GM23338 (cell line): ENCODE measurements at regions not wholly inside any gene's neighbourhood (a gene's known extent, or its start where the extent isn't known, plus 50 kb on each side); places are given as distances from the start of the nearest gene placed in this dataset.

Experiments
- ATAC-seq: fragments of 200-7000 bp; cut with Tn5 transposase; 3 replicates; pipeline ENCODE4 v1.9.1; 2020
- DNase-seq: peaks from one replicate; pipeline ENCODE4 v3.0.0-alpha.2; 2015; ENCODE audit warnings: low spot score
- H2AFZ ChIP-seq: fragments of 200-600 bp; sonication (generic); 2 replicates; pipeline ENCODE4 v1.8.0; 2016; ENCODE audit warnings: antibody characterized with exemption, mild to moderate bottlenecking, moderate library complexity
- H3F3A ChIP-seq: fragments of 200-600 bp; sonication (generic); replicated peaks from 2 replicates; pipeline ENCODE4 v1.8.0; 2017; ENCODE audit warnings: antibody characterized with exemption, mixed run types, low read depth
- H3K27ac ChIP-seq: fragments of 200-600 bp; sonication (generic); 2 replicates; pipeline ENCODE4 v1.6.1; 2016; ENCODE audit warnings: low read depth
- H3K27me3 ChIP-seq: fragments of 200-600 bp; sonication (generic); 2 replicates; pipeline ENCODE4 v1.8.0; 2016; ENCODE audit warnings: mild to moderate bottlenecking, mixed run types, moderate library complexity; ENCODE audit not compliant: insufficient read depth
- H3K36me3 ChIP-seq: fragments of 200-600 bp; sonication (generic); 2 replicates; pipeline ENCODE4 v1.8.0; 2016; ENCODE audit warnings: mild to moderate bottlenecking; ENCODE audit not compliant: insufficient read depth
- H3K4me1 ChIP-seq: fragments of 200-600 bp; sonication (generic); 2 replicates; pipeline ENCODE4 v1.8.0; 2016; ENCODE audit warnings: mild to moderate bottlenecking, moderate library complexity; ENCODE audit not compliant: insufficient read depth
- H3K4me2 ChIP-seq: fragments of 200-600 bp; sonication (generic); 2 replicates; pipeline ENCODE4 v1.7.1; 2017; ENCODE audit warnings: mixed run types
- H3K4me3 ChIP-seq: fragments of 200-600 bp; sonication (generic); 2 replicates; pipeline ENCODE4 v1.6.1; 2016; ENCODE audit warnings: mixed run types
- H3K79me2 ChIP-seq: fragments of 200-600 bp; sonication (generic); replicated peaks from 2 replicates; pipeline ENCODE4 v1.8.0; 2017; ENCODE audit warnings: mild to moderate bottlenecking; ENCODE audit not compliant: insufficient read depth
- H3K9me2 ChIP-seq: fragments of 200-600 bp; sonication (generic); 2 replicates; pipeline ENCODE4 v1.8.0; 2017; ENCODE audit not compliant: insufficient read depth
- H4K20me1 ChIP-seq: fragments of 200-600 bp; sonication (generic); replicated peaks from 2 replicates; pipeline ENCODE4 v1.8.0; 2017; ENCODE audit warnings: mild to moderate bottlenecking; ENCODE audit not compliant: insufficient read depth
- H3K27ac Mint-ChIP-seq: 2 replicates; pipeline ENCODE4 v1.8.0; 2020; ENCODE audit warnings: inconsistent platforms, mild to moderate bottlenecking, moderate library complexity, mixed read lengths
- H3K27me3 Mint-ChIP-seq: 3 replicates; pipeline ENCODE4 v1.8.0; 2022; ENCODE audit warnings: low read depth, mild to moderate bottlenecking, moderate library complexity, mixed read lengths, inconsistent platforms; ENCODE audit not compliant: insufficient read depth, poor library complexity
- H3K36me3 Mint-ChIP-seq: 3 replicates; pipeline ENCODE4 v1.8.0; 2021; ENCODE audit warnings: low read depth, mild to moderate bottlenecking, inconsistent platforms, moderate library complexity, mixed read lengths
- H3K4me1 Mint-ChIP-seq: 3 replicates; pipeline ENCODE4 v1.8.0; 2020; ENCODE audit warnings: mild to moderate bottlenecking, inconsistent platforms, mixed read lengths
- H3K4me3 Mint-ChIP-seq: 3 replicates; pipeline ENCODE4 v1.8.0; 2021; ENCODE audit warnings: moderate library complexity, mild to moderate bottlenecking, inconsistent platforms, mixed read lengths
- H3K9me3 Mint-ChIP-seq: 3 replicates; pipeline ENCODE4 v1.8.0; 2020; ENCODE audit warnings: moderate library complexity, mild to moderate bottlenecking, inconsistent platforms, mixed read lengths
- CREB1 ChIP-seq: fragments of 250-450 bp; sonication (Bioruptor Pico); IDR thresholded peaks from 2 replicates; pipeline ENCODE4 v1.5.0; 2020; ENCODE audit warnings: low read depth, mild to moderate bottlenecking, moderate library complexity
- JUNB ChIP-seq: IDR thresholded peaks from one replicate; pipeline ENCODE4 v1.6.1; 2016; ENCODE audit warnings: antibody characterized with exemption; ENCODE audit not compliant: unreplicated experiment
- NANOG ChIP-seq: IDR thresholded peaks from 2 replicates; pipeline ENCODE4 v1.6.1; 2016; ENCODE audit warnings: antibody characterized with exemption, borderline replicate concordance
- STAT1 ChIP-seq: IDR thresholded peaks from one replicate; pipeline ENCODE4 v1.6.1; 2016; ENCODE audit warnings: antibody characterized with exemption; ENCODE audit not compliant: unreplicated experiment
- ZNF114 ChIP-seq: fragments of 250-450 bp; sonication (Bioruptor Pico); IDR thresholded peaks from 2 replicates; pipeline ENCODE4 v1.5.0; 2020; ENCODE audit warnings: mild to moderate bottlenecking, moderate library complexity
- ZNF331 ChIP-seq: fragments of 250-450 bp; sonication (Bioruptor Pico); IDR thresholded peaks from 2 replicates; pipeline ENCODE4 v1.5.0; 2020; ENCODE audit warnings: low read depth, mild to moderate bottlenecking, moderate library complexity
- TF ChIP-seq, protein P1 (sequence below): fragments of 250-450 bp; sonication (Bioruptor Pico); IDR thresholded peaks from 2 replicates; pipeline ENCODE4 v1.5.0; 2020; ENCODE audit warnings: mild to moderate bottlenecking, moderate library complexity
- TF ChIP-seq, protein P2 (sequence below): IDR thresholded peaks from 2 replicates; pipeline ENCODE4 v1.6.1; 2016; ENCODE audit warnings: antibody characterized with exemption
- TF ChIP-seq, protein P3 (sequence below), 2 experiments: fragments of 200-600 bp in 1 of 2; sonication (generic) in 1 of 2; conservative IDR thresholded peaks; 2 replicates each; pipeline versions ENCODE4 v1.5.1 to v1.6.1; 2016 to 2017; ENCODE audit warnings: antibody characterized with exemption in 2 of 2, low read depth in 2 of 2, mild to moderate bottlenecking in 2 of 2, moderate library complexity in 1 of 2
- TF ChIP-seq, protein P4 (sequence below): IDR thresholded peaks from one replicate; pipeline ENCODE4 v1.6.1; 2018; ENCODE audit warnings: antibody characterized with exemption; ENCODE audit not compliant: unreplicated experiment

DNA sequence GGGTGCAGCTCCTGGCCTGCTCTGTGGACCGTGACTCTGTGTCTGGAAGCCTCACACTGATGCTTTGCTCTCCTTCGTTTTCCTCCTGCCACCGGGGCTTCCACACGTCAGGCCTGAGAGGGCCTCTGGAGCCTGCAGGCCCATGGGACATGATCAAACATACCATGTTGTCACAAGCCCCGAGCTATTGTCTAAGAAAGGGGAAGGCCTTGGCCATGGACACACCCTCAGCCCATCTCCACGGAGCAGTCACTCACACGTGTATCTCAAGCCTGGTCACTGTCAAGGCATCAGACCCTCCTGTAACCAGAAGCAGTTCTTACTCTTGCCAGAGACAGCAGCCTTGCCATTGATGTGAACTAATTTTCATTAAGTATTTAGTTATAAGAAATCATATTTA lies 814.1 kb upstream of the SALL3 start (continued):
- TF ChIP-seq, protein P1, sequence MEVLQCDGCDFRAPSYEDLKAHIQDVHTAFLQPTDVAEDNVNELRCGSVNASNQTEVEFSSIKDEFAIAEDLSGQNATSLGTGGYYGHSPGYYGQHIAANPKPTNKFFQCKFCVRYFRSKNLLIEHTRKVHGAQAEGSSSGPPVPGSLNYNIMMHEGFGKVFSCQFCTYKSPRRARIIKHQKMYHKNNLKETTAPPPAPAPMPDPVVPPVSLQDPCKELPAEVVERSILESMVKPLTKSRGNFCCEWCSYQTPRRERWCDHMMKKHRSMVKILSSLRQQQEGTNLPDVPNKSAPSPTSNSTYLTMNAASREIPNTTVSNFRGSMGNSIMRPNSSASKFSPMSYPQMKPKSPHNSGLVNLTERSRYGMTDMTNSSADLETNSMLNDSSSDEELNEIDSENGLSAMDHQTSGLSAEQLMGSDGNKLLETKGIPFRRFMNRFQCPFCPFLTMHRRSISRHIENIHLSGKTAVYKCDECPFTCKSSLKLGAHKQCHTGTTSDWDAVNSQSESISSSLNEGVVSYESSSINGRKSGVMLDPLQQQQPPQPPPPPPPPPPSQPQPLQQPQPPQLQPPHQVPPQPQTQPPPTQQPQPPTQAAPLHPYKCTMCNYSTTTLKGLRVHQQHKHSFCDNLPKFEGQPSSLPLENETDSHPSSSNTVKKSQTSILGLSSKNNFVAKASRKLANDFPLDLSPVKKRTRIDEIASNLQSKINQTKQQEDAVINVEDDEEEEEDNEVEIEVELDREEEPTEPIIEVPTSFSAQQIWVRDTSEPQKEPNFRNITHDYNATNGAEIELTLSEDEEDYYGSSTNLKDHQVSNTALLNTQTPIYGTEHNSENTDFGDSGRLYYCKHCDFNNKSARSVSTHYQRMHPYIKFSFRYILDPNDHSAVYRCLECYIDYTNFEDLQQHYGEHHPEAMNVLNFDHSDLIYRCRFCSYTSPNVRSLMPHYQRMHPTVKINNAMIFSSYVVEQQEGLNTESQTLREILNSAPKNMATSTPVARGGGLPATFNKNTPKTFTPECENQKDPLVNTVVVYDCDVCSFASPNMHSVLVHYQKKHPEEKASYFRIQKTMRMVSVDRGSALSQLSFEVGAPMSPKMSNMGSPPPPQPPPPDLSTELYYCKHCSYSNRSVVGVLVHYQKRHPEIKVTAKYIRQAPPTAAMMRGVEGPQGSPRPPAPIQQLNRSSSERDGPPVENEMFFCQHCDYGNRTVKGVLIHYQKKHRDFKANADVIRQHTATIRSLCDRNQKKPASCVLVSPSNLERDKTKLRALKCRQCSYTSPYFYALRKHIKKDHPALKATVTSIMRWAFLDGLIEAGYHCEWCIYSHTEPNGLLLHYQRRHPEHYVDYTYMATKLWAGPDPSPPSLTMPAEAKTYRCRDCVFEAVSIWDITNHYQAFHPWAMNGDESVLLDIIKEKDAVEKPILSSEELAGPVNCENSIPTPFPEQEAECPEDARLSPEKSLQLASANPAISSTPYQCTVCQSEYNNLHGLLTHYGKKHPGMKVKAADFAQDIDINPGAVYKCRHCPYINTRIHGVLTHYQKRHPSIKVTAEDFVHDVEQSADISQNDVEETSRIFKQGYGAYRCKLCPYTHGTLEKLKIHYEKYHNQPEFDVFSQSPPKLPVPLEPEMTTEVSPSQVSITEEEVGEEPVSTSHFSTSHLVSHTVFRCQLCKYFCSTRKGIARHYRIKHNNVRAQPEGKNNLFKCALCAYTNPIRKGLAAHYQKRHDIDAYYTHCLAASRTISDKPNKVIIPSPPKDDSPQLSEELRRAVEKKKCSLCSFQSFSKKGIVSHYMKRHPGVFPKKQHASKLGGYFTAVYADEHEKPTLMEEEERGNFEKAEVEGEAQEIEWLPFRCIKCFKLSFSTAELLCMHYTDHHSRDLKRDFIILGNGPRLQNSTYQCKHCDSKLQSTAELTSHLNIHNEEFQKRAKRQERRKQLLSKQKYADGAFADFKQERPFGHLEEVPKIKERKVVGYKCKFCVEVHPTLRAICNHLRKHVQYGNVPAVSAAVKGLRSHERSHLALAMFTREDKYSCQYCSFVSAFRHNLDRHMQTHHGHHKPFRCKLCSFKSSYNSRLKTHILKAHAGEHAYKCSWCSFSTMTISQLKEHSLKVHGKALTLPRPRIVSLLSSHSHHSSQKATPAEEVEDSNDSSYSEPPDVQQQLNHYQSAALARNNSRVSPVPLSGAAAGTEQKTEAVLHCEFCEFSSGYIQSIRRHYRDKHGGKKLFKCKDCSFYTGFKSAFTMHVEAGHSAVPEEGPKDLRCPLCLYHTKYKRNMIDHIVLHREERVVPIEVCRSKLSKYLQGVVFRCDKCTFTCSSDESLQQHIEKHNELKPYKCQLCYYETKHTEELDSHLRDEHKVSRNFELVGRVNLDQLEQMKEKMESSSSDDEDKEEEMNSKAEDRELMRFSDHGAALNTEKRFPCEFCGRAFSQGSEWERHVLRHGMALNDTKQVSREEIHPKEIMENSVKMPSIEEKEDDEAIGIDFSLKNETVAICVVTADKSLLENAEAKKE (CRISPR knock-in tag), result no peak
- no peak for TF ChIP-seq ZNF331 (CRISPR knock-in tag)
- no peak for TF ChIP-seq NANOG
- TF ChIP-seq, protein P2, sequence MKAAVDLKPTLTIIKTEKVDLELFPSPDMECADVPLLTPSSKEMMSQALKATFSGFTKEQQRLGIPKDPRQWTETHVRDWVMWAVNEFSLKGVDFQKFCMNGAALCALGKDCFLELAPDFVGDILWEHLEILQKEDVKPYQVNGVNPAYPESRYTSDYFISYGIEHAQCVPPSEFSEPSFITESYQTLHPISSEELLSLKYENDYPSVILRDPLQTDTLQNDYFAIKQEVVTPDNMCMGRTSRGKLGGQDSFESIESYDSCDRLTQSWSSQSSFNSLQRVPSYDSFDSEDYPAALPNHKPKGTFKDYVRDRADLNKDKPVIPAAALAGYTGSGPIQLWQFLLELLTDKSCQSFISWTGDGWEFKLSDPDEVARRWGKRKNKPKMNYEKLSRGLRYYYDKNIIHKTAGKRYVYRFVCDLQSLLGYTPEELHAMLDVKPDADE, result no peak
- TF ChIP-seq STAT1, result no peak
- no peak for TF ChIP-seq ZNF114

DNA sequence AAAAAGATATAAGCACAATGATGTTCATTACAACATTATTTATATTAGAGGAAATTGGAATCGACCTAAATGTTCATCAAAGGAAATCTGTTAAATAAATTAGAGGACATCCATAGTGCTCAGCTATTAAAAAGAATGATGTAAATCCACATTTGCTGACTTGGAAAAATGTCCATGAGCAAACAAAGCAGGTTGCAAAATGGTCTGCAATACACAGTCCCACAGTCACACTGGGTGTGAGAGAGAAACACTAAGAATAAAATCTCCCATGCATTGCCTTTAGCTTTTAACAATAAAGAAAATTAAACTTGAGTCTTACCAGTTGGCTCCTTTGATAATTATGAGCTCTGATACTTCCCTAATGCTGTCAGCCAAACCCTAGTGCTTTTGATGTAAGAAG lies 811.1 kb upstream of the SALL3 start:
- H3K27ac Mint-ChIP-seq, result no peak overlapping the region
- Histone ChIP-seq H3K27ac (no peak overlapping the region), H3F3A (no peaks in the 10 kb centered on the region), H3K4me1 (no peaks in the 10 kb centered on the region), H3K9me2 (no peaks in the 10 kb centered on the region), H3K27me3 (no peaks in the 10 kb centered on the region), H4K20me1 (no peaks in the 10 kb centered on the region), H2AFZ (no peak overlapping the region), H3K79me2 (no peaks in the 10 kb centered on the region), H3K4me2 (no peak overlapping the region), H3K36me3 (peaks cover 12% of the 10 kb centered on the region; the same call in 1 of the 2 replicates), H3K4me3 (no peak overlapping the region)
- H3K9me3 Mint-ChIP-seq, result peaks cover 88% of the 10 kb centered on the region
- H3K36me3 Mint-ChIP-seq, result peaks cover 27% of the 10 kb centered on the region
- no peaks in the 10 kb centered on the region for H3K27me3 Mint-ChIP-seq
- H3K4me1 Mint-ChIP-seq, result no peaks in the 10 kb centered on the region
- DNase-seq (no peak), ATAC-seq (no peak)
- no peak overlapping the region for H3K4me3 Mint-ChIP-seq
- TF ChIP-seq JUNB (no peak), ZNF114 (no peak), CREB1 (no peak)
- TF ChIP-seq, protein P3, sequence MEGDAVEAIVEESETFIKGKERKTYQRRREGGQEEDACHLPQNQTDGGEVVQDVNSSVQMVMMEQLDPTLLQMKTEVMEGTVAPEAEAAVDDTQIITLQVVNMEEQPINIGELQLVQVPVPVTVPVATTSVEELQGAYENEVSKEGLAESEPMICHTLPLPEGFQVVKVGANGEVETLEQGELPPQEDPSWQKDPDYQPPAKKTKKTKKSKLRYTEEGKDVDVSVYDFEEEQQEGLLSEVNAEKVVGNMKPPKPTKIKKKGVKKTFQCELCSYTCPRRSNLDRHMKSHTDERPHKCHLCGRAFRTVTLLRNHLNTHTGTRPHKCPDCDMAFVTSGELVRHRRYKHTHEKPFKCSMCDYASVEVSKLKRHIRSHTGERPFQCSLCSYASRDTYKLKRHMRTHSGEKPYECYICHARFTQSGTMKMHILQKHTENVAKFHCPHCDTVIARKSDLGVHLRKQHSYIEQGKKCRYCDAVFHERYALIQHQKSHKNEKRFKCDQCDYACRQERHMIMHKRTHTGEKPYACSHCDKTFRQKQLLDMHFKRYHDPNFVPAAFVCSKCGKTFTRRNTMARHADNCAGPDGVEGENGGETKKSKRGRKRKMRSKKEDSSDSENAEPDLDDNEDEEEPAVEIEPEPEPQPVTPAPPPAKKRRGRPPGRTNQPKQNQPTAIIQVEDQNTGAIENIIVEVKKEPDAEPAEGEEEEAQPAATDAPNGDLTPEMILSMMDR (conservative IDR thresholded peaks at IDR 0.05; ENCODE audit: low read depth in 2 of 2), result no peak
- TF ChIP-seq, protein P4, sequence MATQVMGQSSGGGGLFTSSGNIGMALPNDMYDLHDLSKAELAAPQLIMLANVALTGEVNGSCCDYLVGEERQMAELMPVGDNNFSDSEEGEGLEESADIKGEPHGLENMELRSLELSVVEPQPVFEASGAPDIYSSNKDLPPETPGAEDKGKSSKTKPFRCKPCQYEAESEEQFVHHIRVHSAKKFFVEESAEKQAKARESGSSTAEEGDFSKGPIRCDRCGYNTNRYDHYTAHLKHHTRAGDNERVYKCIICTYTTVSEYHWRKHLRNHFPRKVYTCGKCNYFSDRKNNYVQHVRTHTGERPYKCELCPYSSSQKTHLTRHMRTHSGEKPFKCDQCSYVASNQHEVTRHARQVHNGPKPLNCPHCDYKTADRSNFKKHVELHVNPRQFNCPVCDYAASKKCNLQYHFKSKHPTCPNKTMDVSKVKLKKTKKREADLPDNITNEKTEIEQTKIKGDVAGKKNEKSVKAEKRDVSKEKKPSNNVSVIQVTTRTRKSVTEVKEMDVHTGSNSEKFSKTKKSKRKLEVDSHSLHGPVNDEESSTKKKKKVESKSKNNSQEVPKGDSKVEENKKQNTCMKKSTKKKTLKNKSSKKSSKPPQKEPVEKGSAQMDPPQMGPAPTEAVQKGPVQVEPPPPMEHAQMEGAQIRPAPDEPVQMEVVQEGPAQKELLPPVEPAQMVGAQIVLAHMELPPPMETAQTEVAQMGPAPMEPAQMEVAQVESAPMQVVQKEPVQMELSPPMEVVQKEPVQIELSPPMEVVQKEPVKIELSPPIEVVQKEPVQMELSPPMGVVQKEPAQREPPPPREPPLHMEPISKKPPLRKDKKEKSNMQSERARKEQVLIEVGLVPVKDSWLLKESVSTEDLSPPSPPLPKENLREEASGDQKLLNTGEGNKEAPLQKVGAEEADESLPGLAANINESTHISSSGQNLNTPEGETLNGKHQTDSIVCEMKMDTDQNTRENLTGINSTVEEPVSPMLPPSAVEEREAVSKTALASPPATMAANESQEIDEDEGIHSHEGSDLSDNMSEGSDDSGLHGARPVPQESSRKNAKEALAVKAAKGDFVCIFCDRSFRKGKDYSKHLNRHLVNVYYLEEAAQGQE, result no peak
